ENCODE measurements at regions not wholly inside any gene's neighbourhood (a gene's known extent, or its start where the extent isn't known, plus 50 kb on each side); places are given as distances from the start of the nearest gene placed in this dataset.

- Mint-ChIP-seq H3K4me3 (no peak overlapping the region), H3K27ac (no peak overlapping the region), H3K36me3 (peaks cover 13% of the 10 kb centered on the region), H3K27me3 (no peaks in the 10 kb centered on the region), H3K9me3 (no peaks in the 10 kb centered on the region), H3K4me1 (ENCODE audit: unreplicated experiment) (no peaks in the 10 kb centered on the region)
- TF ChIP-seq CTCF (conservative IDR thresholded peaks at IDR 0.05): no peak
- no peak for DNase-seq (ENCODE audit: extremely low spot score, unreplicated experiment)
These were observed 274.4 kb upstream of the UMPS start for GRCh38 chr3:124455891-124456290.

GRCh38 chr3:124456506-124456905, 273.7 kb upstream of the UMPS start:
- H3K4me3 Mint-ChIP-seq: no peak overlapping the region
- TF ChIP-seq CTCF (conservative IDR thresholded peaks at IDR 0.05): no peak
- H3K9me3 Mint-ChIP-seq: no peaks in the 10 kb centered on the region
- H3K4me1 Mint-ChIP-seq (ENCODE audit: unreplicated experiment): no peaks in the 10 kb centered on the region
- DNase-seq (ENCODE audit: extremely low spot score, unreplicated experiment): no peak
- H3K27ac Mint-ChIP-seq: no peak overlapping the region
- H3K36me3 Mint-ChIP-seq: peaks cover 13% of the 10 kb centered on the region
- no peaks in the 10 kb centered on the region for H3K27me3 Mint-ChIP-seq

- no peak overlapping the region for H3K27ac Mint-ChIP-seq
- H3K4me1 Mint-ChIP-seq (ENCODE audit: unreplicated experiment): no peaks in the 10 kb centered on the region
- peaks cover 7% of the 10 kb centered on the region for H3K36me3 Mint-ChIP-seq
- no peak overlapping the region for H3K4me3 Mint-ChIP-seq
- no peaks in the 10 kb centered on the region for H3K27me3 Mint-ChIP-seq
- no peak for DNase-seq (ENCODE audit: extremely low spot score, unreplicated experiment)
- H3K9me3 Mint-ChIP-seq: no peaks in the 10 kb centered on the region
- no peak for TF ChIP-seq CTCF (conservative IDR thresholded peaks at IDR 0.05)
These were observed 270.6 kb upstream of the UMPS start for GRCh38 chr3:124459678-124460077.

GRCh38 chr3:124461126-124461525, 269.1 kb upstream of the UMPS start:
- Mint-ChIP-seq H3K27me3 (no peaks in the 10 kb centered on the region), H3K4me3 (no peak overlapping the region), H3K36me3 (peaks cover 3% of the 10 kb centered on the region), H3K27ac (no peak overlapping the region), H3K9me3 (no peaks in the 10 kb centered on the region), H3K4me1 (ENCODE audit: unreplicated experiment) (no peaks in the 10 kb centered on the region)
- DNase-seq (ENCODE audit: extremely low spot score, unreplicated experiment): no peak
- TF ChIP-seq CTCF (conservative IDR thresholded peaks at IDR 0.05): no peak

- no peak for TF ChIP-seq CTCF (conservative IDR thresholded peaks at IDR 0.05)
- Mint-ChIP-seq H3K4me3 (no peak overlapping the region), H3K27me3 (no peaks in the 10 kb centered on the region), H3K27ac (no peak overlapping the region), H3K4me1 (ENCODE audit: unreplicated experiment) (no peaks in the 10 kb centered on the region), H3K36me3 (peaks cover 3% of the 10 kb centered on the region), H3K9me3 (no peaks in the 10 kb centered on the region)
- DNase-seq (ENCODE audit: extremely low spot score, unreplicated experiment): no peak
These were observed 268.2 kb upstream of the UMPS start for GRCh38 chr3:124461838-124462632.
